ENCODE measurements at regions not wholly inside any gene's neighbourhood (a gene's known extent, or its start where the extent isn't known, plus 50 kb on each side); places are given as distances from the start of the nearest gene placed in this dataset.
"Not testable (repeated sequence)": the region's sequence is repeated elsewhere in the genome, so short reads cannot be mapped to it uniquely, and the experiment has no call there.

DNA sequence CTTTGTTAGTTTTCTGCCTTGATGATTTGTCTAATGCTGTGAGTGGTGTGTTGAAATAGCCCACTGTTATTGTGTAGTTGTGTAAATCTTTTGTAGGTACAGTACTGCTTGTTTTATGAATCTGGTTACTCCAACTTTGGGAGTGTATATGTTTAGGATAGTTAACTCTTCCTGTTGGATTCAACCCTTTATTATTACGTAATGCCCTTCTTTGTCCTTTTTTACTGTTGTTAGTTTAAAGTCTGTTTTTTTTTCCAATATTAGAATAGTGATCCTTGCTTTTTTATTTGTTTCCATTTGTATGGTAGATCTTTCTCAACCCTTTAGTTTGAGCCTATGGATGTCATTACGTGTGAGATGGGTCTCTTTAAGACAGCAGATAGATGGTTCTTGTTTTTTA is 261.5 kb upstream of the CDH2 start:
- H3K4me3 ChIP-seq = no peak overlapping the region
- no peak overlapping the region for H3K27ac ChIP-seq
- no peak overlapping the region for H3K4me2 ChIP-seq
- H2AFZ ChIP-seq = no peak overlapping the region
- no peaks in the 10 kb centered on the region for H3K36me3 ChIP-seq (replicated peaks; ENCODE audit: insufficient read depth, low read depth)
- no peaks in the 10 kb centered on the region for H3K4me1 ChIP-seq (ENCODE audit: insufficient read depth)
- no peaks in the 10 kb centered on the region for H3K9me2 ChIP-seq (replicated peaks; ENCODE audit: insufficient read depth)
- H4K20me1 ChIP-seq (ENCODE audit: insufficient read depth, poor library complexity, severe bottlenecking) = no peaks in the 10 kb centered on the region
- DNase-seq (ENCODE audit: low spot score) = no peak
- no peaks in the 10 kb centered on the region for H3K27me3 ChIP-seq
- H3K79me2 ChIP-seq = no peaks in the 10 kb centered on the region
- TF ChIP-seq, protein P1, sequence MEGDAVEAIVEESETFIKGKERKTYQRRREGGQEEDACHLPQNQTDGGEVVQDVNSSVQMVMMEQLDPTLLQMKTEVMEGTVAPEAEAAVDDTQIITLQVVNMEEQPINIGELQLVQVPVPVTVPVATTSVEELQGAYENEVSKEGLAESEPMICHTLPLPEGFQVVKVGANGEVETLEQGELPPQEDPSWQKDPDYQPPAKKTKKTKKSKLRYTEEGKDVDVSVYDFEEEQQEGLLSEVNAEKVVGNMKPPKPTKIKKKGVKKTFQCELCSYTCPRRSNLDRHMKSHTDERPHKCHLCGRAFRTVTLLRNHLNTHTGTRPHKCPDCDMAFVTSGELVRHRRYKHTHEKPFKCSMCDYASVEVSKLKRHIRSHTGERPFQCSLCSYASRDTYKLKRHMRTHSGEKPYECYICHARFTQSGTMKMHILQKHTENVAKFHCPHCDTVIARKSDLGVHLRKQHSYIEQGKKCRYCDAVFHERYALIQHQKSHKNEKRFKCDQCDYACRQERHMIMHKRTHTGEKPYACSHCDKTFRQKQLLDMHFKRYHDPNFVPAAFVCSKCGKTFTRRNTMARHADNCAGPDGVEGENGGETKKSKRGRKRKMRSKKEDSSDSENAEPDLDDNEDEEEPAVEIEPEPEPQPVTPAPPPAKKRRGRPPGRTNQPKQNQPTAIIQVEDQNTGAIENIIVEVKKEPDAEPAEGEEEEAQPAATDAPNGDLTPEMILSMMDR (IDR thresholded peaks at IDR 0.05; ENCODE audit: poor library complexity) = no peak
- no peak for TF ChIP-seq EZH2 (IDR thresholded peaks at IDR 0.05; ENCODE audit: borderline replicate concordance)
- 71% methylated on average over 2 of the region's 2 CpGs for WGBS (ENCODE audit: low lambda C conversion rate, missing lambda C conversion rate)
- no peaks in the 10 kb centered on the region for H3K9me3 ChIP-seq (ENCODE audit: low read depth)

DNA sequence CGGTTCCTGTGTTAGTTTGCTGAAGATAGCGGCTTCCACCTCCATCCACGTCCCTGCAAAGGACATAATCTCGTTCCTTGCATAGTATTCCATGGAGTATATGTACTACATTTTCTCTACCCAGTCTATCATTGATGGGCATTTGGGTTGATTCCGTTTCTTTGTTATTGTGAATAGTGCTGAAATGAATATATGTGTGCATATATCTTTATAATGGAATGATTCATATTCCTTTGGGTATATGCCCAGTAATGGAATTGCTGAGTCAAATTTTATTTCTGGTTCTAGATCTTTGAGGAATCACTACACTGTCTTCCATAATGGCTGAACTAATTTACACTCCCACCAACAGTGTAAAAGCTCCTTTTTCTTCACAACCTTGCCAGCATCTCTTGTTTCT is 255.4 kb upstream of the CDH2 start:
- WGBS (ENCODE audit: low lambda C conversion rate, missing lambda C conversion rate) = 90% methylated on average over 5 of the region's 5 CpGs
- Histone ChIP-seq H3K4me2 (no peak overlapping the region), H3K27ac (no peak overlapping the region), H3K27me3 (no peaks in the 10 kb centered on the region), H3K4me1 (ENCODE audit: insufficient read depth) (no peaks in the 10 kb centered on the region), H3K36me3 (replicated peaks; ENCODE audit: insufficient read depth, low read depth) (no peaks in the 10 kb centered on the region), H3K79me2 (no peaks in the 10 kb centered on the region), H3K4me3 (no peak overlapping the region), H3K9me2 (replicated peaks; ENCODE audit: insufficient read depth) (no peaks in the 10 kb centered on the region), H2AFZ (no peak overlapping the region), H3K9me3 (ENCODE audit: low read depth) (no peaks in the 10 kb centered on the region), H4K20me1 (ENCODE audit: insufficient read depth, poor library complexity, severe bottlenecking) (no peaks in the 10 kb centered on the region)
- no peak for DNase-seq (ENCODE audit: low spot score)
- TF ChIP-seq, protein P1 (IDR thresholded peaks at IDR 0.05; ENCODE audit: poor library complexity) = no peak
- TF ChIP-seq EZH2 (IDR thresholded peaks at IDR 0.05; ENCODE audit: borderline replicate concordance) (no peak), EZH2phosphoT487 (IDR thresholded peaks at IDR 0.05; ENCODE audit: low read depth, severe bottlenecking, unreplicated experiment) (no peak)

DNA sequence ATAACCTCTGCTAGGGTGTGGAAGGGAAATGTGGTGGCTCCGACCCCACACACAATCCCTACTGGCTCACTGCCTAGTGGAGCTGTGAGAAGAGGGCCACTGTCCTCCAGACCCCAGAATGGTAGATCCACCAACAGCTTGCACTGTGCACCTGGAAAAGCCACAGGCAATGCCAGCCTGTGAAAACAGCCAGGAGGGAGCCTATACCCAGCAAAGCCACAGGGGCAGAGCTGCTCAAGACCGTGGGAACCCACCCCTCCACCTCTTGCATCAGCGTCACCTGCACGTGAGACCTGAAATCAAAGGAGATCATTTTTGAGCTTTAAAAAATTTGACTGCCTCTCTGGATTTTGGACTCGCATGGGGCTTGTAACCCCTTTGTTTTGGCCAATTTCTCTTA is 249.0 kb upstream of the CDH2 start:
- Histone ChIP-seq H3K4me3 (no peak overlapping the region), H3K4me2 (no peak overlapping the region), H4K20me1 (ENCODE audit: insufficient read depth, poor library complexity, severe bottlenecking) (no peaks in the 10 kb centered on the region), H3K4me1 (ENCODE audit: insufficient read depth) (no peaks in the 10 kb centered on the region), H2AFZ (no peak overlapping the region), H3K9me2 (replicated peaks; ENCODE audit: insufficient read depth) (no peaks in the 10 kb centered on the region), H3K27me3 (no peaks in the 10 kb centered on the region), H3K9me3 (ENCODE audit: low read depth) (no peaks in the 10 kb centered on the region), H3K36me3 (replicated peaks; ENCODE audit: insufficient read depth, low read depth) (no peaks in the 10 kb centered on the region), H3K79me2 (no peaks in the 10 kb centered on the region), H3K27ac (no peak overlapping the region)
- TF ChIP-seq EZH2phosphoT487 (IDR thresholded peaks at IDR 0.05; ENCODE audit: low read depth, severe bottlenecking, unreplicated experiment) = no peak
- TF ChIP-seq EZH2 (IDR thresholded peaks at IDR 0.05; ENCODE audit: borderline replicate concordance) = no peak
- TF ChIP-seq, protein P1 (IDR thresholded peaks at IDR 0.05; ENCODE audit: poor library complexity) = no peak
- DNase-seq (ENCODE audit: low spot score) = no peak
- 92% methylated on average over 5 of the region's 5 CpGs for WGBS (ENCODE audit: low lambda C conversion rate, missing lambda C conversion rate)

DNA sequence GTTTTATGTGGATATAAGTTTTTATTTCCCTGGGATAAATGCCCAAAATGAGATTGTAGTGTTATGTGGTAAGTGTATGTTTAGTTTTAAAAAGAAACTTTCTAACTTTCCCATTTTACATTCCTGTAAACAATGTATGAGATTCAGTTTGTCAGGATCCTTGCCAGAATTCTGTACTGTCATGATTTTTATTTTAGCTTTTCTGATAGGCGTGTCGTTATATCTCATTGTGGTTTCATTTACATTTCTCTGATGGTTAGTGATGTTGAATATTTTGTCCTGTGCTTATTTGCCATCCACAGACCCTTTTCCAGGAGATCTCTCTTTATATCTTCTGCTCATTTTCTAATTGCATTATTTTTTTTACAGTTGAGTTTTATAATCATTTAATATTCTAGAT is 245.6 kb upstream of the CDH2 start:
- Histone ChIP-seq H3K9me2 (replicated peaks; ENCODE audit: insufficient read depth) (no peaks in the 10 kb centered on the region), H3K27me3 (no peaks in the 10 kb centered on the region), H2AFZ (no peak overlapping the region), H3K36me3 (replicated peaks; ENCODE audit: insufficient read depth, low read depth) (no peaks in the 10 kb centered on the region), H3K79me2 (no peaks in the 10 kb centered on the region), H3K4me2 (no peak overlapping the region), H3K4me3 (no peak overlapping the region), H3K4me1 (ENCODE audit: insufficient read depth) (no peaks in the 10 kb centered on the region), H3K9me3 (ENCODE audit: low read depth) (no peaks in the 10 kb centered on the region), H3K27ac (no peak overlapping the region), H4K20me1 (ENCODE audit: insufficient read depth, poor library complexity, severe bottlenecking) (no peaks in the 10 kb centered on the region)
- TF ChIP-seq, protein P1 (IDR thresholded peaks at IDR 0.05; ENCODE audit: poor library complexity) = no peak
- TF ChIP-seq EZH2phosphoT487 (IDR thresholded peaks at IDR 0.05; ENCODE audit: low read depth, severe bottlenecking, unreplicated experiment) (no peak), EZH2 (IDR thresholded peaks at IDR 0.05; ENCODE audit: borderline replicate concordance) (no peak)
- DNase-seq (ENCODE audit: low spot score) = no peak
- WGBS (ENCODE audit: low lambda C conversion rate, missing lambda C conversion rate) = 80% methylated on average over 2 of the region's 2 CpGs

DNA sequence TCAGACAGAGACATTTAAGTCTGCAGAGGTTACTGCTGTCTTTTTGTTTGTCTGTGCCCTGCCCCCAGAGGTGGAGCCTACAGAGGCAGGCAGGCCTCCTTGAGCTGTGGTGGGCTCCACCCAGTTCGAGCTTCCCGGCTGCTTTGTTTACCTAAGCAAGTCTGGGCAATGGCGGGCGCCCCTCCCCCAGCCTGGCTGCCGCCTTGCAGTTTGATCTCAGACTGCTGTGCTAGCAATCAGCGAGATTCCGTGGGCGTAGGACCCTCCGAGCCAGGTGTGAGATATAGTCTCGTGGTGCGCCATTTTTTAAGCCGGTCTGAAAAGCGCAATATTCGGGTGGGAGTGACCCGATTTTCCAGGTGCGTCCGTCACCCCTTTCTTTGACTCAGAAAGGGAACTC is 245.0 kb upstream of the CDH2 start:
- H3K36me3 ChIP-seq (replicated peaks; ENCODE audit: insufficient read depth, low read depth); H3K9me2 ChIP-seq (replicated peaks; ENCODE audit: insufficient read depth); H3K9me3 ChIP-seq (ENCODE audit: low read depth); H3K4me2 ChIP-seq; H3K4me3 ChIP-seq; H3K27me3 ChIP-seq; DNase-seq (ENCODE audit: low spot score); H3K27ac ChIP-seq; H3K79me2 ChIP-seq; H2AFZ ChIP-seq; H3K4me1 ChIP-seq (ENCODE audit: insufficient read depth); H4K20me1 ChIP-seq (ENCODE audit: insufficient read depth, poor library complexity, severe bottlenecking): not testable (repeated sequence)
- 95% methylated on average over 4 of the region's 17 CpGs for WGBS (ENCODE audit: low lambda C conversion rate, missing lambda C conversion rate)

Data from hepatocyte (in vitro differentiated cells).